ENCODE measurements at regions not wholly inside any gene's neighbourhood (a gene's known extent, or its start where the extent isn't known, plus 50 kb on each side); places are given as distances from the start of the nearest gene placed in this dataset.

DNA sequence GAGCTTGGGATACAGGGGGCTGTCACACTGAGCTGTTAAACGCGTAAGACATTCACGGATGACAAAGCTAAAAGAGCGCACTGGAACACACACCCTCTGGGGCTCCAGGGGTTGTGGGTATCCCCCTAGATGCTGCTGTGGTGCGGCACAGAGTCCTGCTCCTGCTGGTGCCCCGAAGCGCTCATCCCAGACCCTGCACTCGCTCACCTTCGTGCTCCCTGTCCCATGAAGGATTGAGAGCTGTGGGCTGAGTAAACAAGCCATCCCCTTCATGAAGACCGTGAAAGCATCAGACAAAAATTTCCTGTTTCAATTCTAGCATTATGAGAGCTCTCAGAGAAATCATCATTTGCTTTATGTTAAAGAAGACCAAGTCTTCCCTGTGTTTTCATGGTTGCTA lies 463.5 kb upstream of the ADGRL2 start:
- no peak overlapping the region for H3K27ac ChIP-seq
- no peaks in the 10 kb centered on the region for H3K9me3 ChIP-seq (replicated peaks in 1 of 3)
- WGBS, 4 donors = 95 to 96% (median 96%) methylated on average over 5 to 10 of the region's 10 CpGs
- no peak overlapping the region for H3K4me3 ChIP-seq
- no peak for TF ChIP-seq CTCF (IDR thresholded peaks at IDR 0.05)
- TF ChIP-seq POLR2A (IDR thresholded peaks at IDR 0.05) = no peak
- H3K4me1 ChIP-seq (replicated peaks in 1 of 2) = peaks cover 14 to 15% of the 10 kb centered on the region in 2 donors
- DNase-seq = no peak
- H3K36me3 ChIP-seq (replicated peaks in 1 of 2) = no peaks in the 10 kb centered on the region
- no peaks in the 10 kb centered on the region for H3K27me3 ChIP-seq
- intact Hi-C loops (cut with DNase I) = no loop called here

GRCh38 chr1:81335876-81336275 lies 464.9 kb upstream of the ADGRL2 start:
- H3K27ac ChIP-seq = no peak overlapping the region
- WGBS, 4 donors = 36 to 50% (median 38%) methylated on average over 2 of the region's 2 CpGs
- no peaks in the 10 kb centered on the region for H3K36me3 ChIP-seq (replicated peaks in 1 of 2)
- no peaks in the 10 kb centered on the region for H3K9me3 ChIP-seq (replicated peaks in 1 of 3)
- DNase-seq = peak in 3 of 7 donors; percentile 20 to 28 (median 21)
- no peak overlapping the region for H3K4me3 ChIP-seq
- peaks cover 6 to 13% of the 10 kb centered on the region in 2 donors for H3K4me1 ChIP-seq (replicated peaks in 1 of 2)
- TF ChIP-seq POLR2A (IDR thresholded peaks at IDR 0.05) (no peak), CTCF (IDR thresholded peaks at IDR 0.05) (no peak)
- H3K27me3 ChIP-seq = no peaks in the 10 kb centered on the region
- intact Hi-C loops (cut with DNase I) = no loop called here

- no peak for DNase-seq
- 31 to 85% (median 60%) methylated on average over 2 of the region's 2 CpGs for WGBS, 4 donors
- no peak overlapping the region for H3K4me3 ChIP-seq
- H3K27me3 ChIP-seq = no peaks in the 10 kb centered on the region
- no peak for TF ChIP-seq CTCF (IDR thresholded peaks at IDR 0.05)
- TF ChIP-seq POLR2A (IDR thresholded peaks at IDR 0.05) = no peak
- intact Hi-C loops (cut with DNase I) = no loop called here
- no peaks in the 10 kb centered on the region for H3K36me3 ChIP-seq (replicated peaks in 1 of 2)
- peaks cover 0 to 5% (median 0%) of the 10 kb centered on the region in 3 donors for H3K9me3 ChIP-seq (replicated peaks in 1 of 3)
- H3K4me1 ChIP-seq (replicated peaks in 1 of 2) = no peaks in the 10 kb centered on the region
- H3K27ac ChIP-seq = no peak overlapping the region
Observed at GRCh38 chr1:81330521-81330920, 470.2 kb upstream of the ADGRL2 start.

DNA sequence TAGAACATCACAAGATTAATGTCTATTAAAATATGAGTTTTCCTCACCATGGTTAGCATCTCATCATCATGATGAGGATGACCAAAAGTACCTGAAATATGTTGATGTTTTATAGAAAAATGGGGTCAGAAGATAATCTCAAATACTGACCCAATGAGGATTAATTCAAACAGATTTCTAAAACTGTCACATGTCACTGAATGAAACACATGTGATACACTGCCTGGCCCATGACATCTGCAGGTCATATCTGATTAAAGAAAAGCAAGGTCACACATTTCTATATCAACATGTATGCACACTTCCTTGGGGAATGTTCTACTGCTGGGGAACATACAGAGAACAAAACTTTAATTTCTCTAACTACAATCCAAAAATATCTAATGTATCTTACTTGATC lies 470.6 kb upstream of the ADGRL2 start:
- H3K27ac ChIP-seq = no peak overlapping the region
- peaks cover 0 to 5% (median 0%) of the 10 kb centered on the region in 3 donors for H3K9me3 ChIP-seq (replicated peaks in 1 of 3)
- H3K27me3 ChIP-seq = no peaks in the 10 kb centered on the region
- intact Hi-C loops (cut with DNase I) = no loop called here
- TF ChIP-seq POLR2A (IDR thresholded peaks at IDR 0.05) = no peak
- TF ChIP-seq CTCF (IDR thresholded peaks at IDR 0.05) = no peak
- no peak overlapping the region for H3K4me3 ChIP-seq
- no peaks in the 10 kb centered on the region for H3K36me3 ChIP-seq (replicated peaks in 1 of 2)
- H3K4me1 ChIP-seq (replicated peaks in 1 of 2) = no peaks in the 10 kb centered on the region
- DNase-seq = no peak

Data from adrenal gland (tissue), 9 donors.